IgD-negative memory B cell (primary cell): ENCODE measurements at regions not wholly inside any gene's neighbourhood (a gene's known extent, or its start where the extent isn't known, plus 50 kb on each side); places are given as distances from the start of the nearest gene placed in this dataset.
"Not testable (repeated sequence)": the region's sequence is repeated elsewhere in the genome, so short reads cannot be mapped to it uniquely, and the experiment has no call there.

Experiments used
- H3K27ac Mint-ChIP-seq, 3 donors: one replicate each; pipeline ENCODE4 v1.8.0; 2020 to 2022; ENCODE audit warnings: mild to moderate bottlenecking in 3 of 3, mixed read lengths in 3 of 3, moderate library complexity in 1 of 3
- H3K27me3 Mint-ChIP-seq: one replicate; pipeline ENCODE4 v1.8.0; 2021; ENCODE audit warnings: mixed read lengths
- H3K36me3 Mint-ChIP-seq: one replicate; pipeline ENCODE4 v1.8.0; 2020; ENCODE audit warnings: mild to moderate bottlenecking, mixed read lengths
- H3K4me1 Mint-ChIP-seq, 3 donors: one replicate each; pipeline ENCODE4 v1.8.0; 2020 to 2022; ENCODE audit warnings: mixed read lengths in 3 of 3, mild to moderate bottlenecking in 1 of 3
- H3K4me3 Mint-ChIP-seq, 4 donors: one replicate each; pipeline ENCODE4 v1.8.0; 2020 to 2022; ENCODE audit warnings: mild to moderate bottlenecking in 4 of 4, mixed read lengths in 4 of 4, moderate library complexity in 3 of 4
- H3K9me3 Mint-ChIP-seq, 3 donors: one replicate each; pipeline ENCODE4 v1.8.0; 2020 to 2021; ENCODE audit warnings: mixed read lengths in 3 of 3, mild to moderate bottlenecking in 1 of 3

- Mint-ChIP-seq H3K4me1 (peaks cover 0 to 5% (median 4%) of the 10 kb centered on the region in 3 donors), H3K4me3 (peak overlapping the region in 1 of 4 donors; percentile 33), H3K27me3 (peaks cover 1% of the 10 kb centered on the region), H3K27ac (no peak overlapping the region), H3K36me3 (no peaks in the 10 kb centered on the region), H3K9me3 (peaks cover 2 to 3% (median 2%) of the 10 kb centered on the region in 3 donors)
Measured at GRCh38 chr10:4633186-4633585, 192.8 kb upstream of the AKR1E2 start.

- Mint-ChIP-seq H3K27ac (no peak overlapping the region), H3K36me3 (no peaks in the 10 kb centered on the region), H3K9me3 (peaks cover 3 to 5% (median 5%) of the 10 kb centered on the region in 3 donors), H3K4me1 (peaks cover 0 to 5% (median 4%) of the 10 kb centered on the region in 3 donors), H3K27me3 (peaks cover 1% of the 10 kb centered on the region), H3K4me3 (no peak overlapping the region)
Measured at GRCh38 chr10:4632757-4633156, 193.2 kb upstream of the AKR1E2 start.

DNA sequence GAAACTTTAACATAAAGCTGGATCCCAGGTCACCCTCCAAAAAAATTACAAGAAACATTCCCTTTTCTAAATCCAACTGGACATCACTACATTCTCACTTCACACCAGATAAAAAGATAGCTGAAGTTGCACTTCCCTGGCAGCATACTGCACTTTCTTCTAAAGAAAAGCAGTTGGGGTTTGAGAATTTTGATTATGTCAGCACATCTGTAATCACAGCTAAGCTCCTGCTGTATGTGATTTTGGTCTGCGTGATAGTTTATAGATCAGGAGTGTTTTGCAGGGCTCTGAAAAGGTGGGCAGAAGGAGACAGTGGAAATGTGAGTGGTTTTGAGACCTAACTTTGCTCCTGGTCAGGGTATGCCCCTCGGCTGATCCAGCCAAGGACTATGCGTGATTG, 199.1 kb upstream of the AKR1E2 start:
- Mint-ChIP-seq H3K36me3 (no peaks in the 10 kb centered on the region), H3K4me3 (no peak overlapping the region), H3K4me1 (no peaks in the 10 kb centered on the region), H3K27ac (no peak overlapping the region), H3K27me3 (peaks cover 1% of the 10 kb centered on the region), H3K9me3 (peaks cover 5 to 18% (median 13%) of the 10 kb centered on the region in 3 donors)

- Mint-ChIP-seq H3K4me3 (no peak overlapping the region), H3K27me3 (no peaks in the 10 kb centered on the region), H3K4me1 (no peaks in the 10 kb centered on the region)
Measured at GRCh38 chr10:4623757-4624420, 202.1 kb upstream of the AKR1E2 start.

DNA sequence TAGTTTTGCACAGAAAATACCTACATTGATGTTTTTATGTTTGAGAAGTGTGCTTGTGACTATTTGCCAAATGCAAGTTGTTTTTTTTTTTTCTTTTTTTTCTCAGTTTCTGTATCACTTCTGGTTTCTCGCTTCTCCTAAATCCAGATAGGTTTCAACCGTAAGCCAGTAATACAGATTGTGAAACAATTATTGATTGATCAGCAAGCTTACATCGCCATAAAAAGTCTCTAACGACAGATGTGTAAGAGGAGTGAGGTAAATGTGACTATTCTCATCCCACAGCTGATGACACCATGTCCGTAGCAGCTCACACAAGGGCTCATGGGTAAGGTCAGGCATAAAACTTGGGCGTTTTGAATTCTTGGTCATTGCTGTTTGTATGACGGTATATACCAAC, 202.8 kb upstream of the AKR1E2 start:
- H3K27ac Mint-ChIP-seq, result no peak overlapping the region
- no peak overlapping the region for H3K4me3 Mint-ChIP-seq
- H3K36me3 Mint-ChIP-seq, result no peaks in the 10 kb centered on the region
- H3K4me1 Mint-ChIP-seq, result no peaks in the 10 kb centered on the region
- no peaks in the 10 kb centered on the region for H3K27me3 Mint-ChIP-seq
- peaks cover 5 to 15% (median 12%) of the 10 kb centered on the region in 3 donors for H3K9me3 Mint-ChIP-seq

More at GRCh38 chr10:4623757-4624420, 202.1 kb upstream of the AKR1E2 start:
- Mint-ChIP-seq H3K27ac (no peak overlapping the region), H3K9me3 (peaks cover 5 to 18% (median 12%) of the 10 kb centered on the region in 3 donors), H3K36me3 (no peaks in the 10 kb centered on the region)

- Mint-ChIP-seq H3K27ac (no peak overlapping the region), H3K4me3 (no peak overlapping the region), H3K9me3 (peaks cover 2 to 9% (median 7%) of the 10 kb centered on the region in 3 donors), H3K27me3 (no peaks in the 10 kb centered on the region), H3K36me3 (no peaks in the 10 kb centered on the region), H3K4me1 (no peaks in the 10 kb centered on the region)
Measured at GRCh38 chr10:4622384-4622783, 203.6 kb upstream of the AKR1E2 start.

GRCh38 chr10:4617589-4617988, 208.4 kb upstream of the AKR1E2 start:
- H3K27ac Mint-ChIP-seq, result no peak overlapping the region
- H3K27me3 Mint-ChIP-seq, result peaks cover 4% of the 10 kb centered on the region
- H3K4me1 Mint-ChIP-seq, result no peaks in the 10 kb centered on the region
- H3K9me3 Mint-ChIP-seq, result peaks cover 5 to 19% (median 17%) of the 10 kb centered on the region in 3 donors
- H3K4me3 Mint-ChIP-seq, result no peak overlapping the region
- H3K36me3 Mint-ChIP-seq, result no peaks in the 10 kb centered on the region

GRCh38 chr10:4615042-4615441, 211.0 kb upstream of the AKR1E2 start:
- Mint-ChIP-seq H3K27me3 (peaks cover 4% of the 10 kb centered on the region), H3K9me3 (peaks cover 5 to 19% (median 17%) of the 10 kb centered on the region in 3 donors), H3K27ac (no peak overlapping the region)

GRCh38 chr10:4609251-4609650, 216.8 kb upstream of the AKR1E2 start:
- H3K27ac Mint-ChIP-seq, result no peak overlapping the region
- H3K36me3 Mint-ChIP-seq, result peaks cover 2% of the 10 kb centered on the region
- H3K27me3 Mint-ChIP-seq, result peaks cover 6% of the 10 kb centered on the region
- H3K4me3 Mint-ChIP-seq, result no peak overlapping the region
- H3K9me3 Mint-ChIP-seq, result peaks cover 0 to 6% (median 4%) of the 10 kb centered on the region in 3 donors
- H3K4me1 Mint-ChIP-seq, result no peaks in the 10 kb centered on the region

More at GRCh38 chr10:4615042-4615441, 211.0 kb upstream of the AKR1E2 start:
- Mint-ChIP-seq H3K4me1 (no peaks in the 10 kb centered on the region), H3K4me3 (no peak overlapping the region), H3K36me3 (no peaks in the 10 kb centered on the region)

- peaks cover 0 to 2% (median 0%) of the 10 kb centered on the region in 3 donors for H3K9me3 Mint-ChIP-seq
- peaks cover 3% of the 10 kb centered on the region for H3K27me3 Mint-ChIP-seq
- H3K36me3 Mint-ChIP-seq, result peaks cover 2% of the 10 kb centered on the region
- no peak overlapping the region for H3K27ac Mint-ChIP-seq
- H3K4me1 Mint-ChIP-seq, result no peaks in the 10 kb centered on the region
- H3K4me3 Mint-ChIP-seq, result no peak overlapping the region
Measured at GRCh38 chr10:4607681-4608080, 218.3 kb upstream of the AKR1E2 start.

DNA sequence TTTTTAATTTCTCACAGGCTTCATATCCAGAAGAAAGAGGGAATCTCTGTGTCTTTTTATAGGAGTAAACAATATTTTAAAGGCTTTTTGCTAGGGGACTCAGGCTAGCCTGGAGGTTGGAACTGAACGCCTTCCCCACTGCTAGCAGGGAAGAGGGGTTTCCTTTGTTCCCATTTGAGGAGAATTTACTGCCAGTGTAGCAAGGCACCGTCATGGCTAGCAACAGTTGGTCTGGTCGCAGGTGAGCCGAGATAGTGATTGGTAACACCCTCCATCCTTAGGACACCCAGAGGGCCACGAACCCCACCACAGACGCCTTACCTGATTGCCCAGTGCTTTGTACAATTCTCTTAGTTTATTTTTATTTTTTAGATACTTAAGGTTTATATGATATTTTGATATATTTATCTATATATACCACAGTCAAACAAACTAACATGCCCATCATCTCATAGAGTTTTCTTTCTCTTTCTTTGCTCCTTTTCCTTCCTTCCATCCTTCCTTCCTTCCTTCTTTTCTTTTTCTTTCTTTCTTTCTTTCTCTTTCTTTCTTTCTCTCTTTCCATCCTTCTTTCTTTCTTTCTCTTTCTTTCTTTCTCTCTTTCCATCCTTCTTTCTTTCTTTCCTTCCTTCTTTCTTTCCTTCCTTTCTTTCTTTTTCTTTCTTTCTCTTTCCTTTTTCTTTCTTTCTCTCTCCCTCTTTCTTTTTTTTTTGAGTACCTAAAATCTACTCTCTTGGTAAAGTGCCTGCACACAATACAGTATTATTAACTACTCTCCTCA, 219.0 kb upstream of the AKR1E2 start:
- H3K27me3 Mint-ChIP-seq, result peaks cover 3% of the 10 kb centered on the region
- H3K9me3 Mint-ChIP-seq, result peaks cover 0 to 2% (median 0%) of the 10 kb centered on the region in 3 donors
- no peaks in the 10 kb centered on the region for H3K4me1 Mint-ChIP-seq
- H3K4me3 Mint-ChIP-seq, result peak overlapping the region in 1 of 4 donors; percentile 58
- no peak overlapping the region for H3K27ac Mint-ChIP-seq
- peaks cover 2% of the 10 kb centered on the region for H3K36me3 Mint-ChIP-seq

DNA sequence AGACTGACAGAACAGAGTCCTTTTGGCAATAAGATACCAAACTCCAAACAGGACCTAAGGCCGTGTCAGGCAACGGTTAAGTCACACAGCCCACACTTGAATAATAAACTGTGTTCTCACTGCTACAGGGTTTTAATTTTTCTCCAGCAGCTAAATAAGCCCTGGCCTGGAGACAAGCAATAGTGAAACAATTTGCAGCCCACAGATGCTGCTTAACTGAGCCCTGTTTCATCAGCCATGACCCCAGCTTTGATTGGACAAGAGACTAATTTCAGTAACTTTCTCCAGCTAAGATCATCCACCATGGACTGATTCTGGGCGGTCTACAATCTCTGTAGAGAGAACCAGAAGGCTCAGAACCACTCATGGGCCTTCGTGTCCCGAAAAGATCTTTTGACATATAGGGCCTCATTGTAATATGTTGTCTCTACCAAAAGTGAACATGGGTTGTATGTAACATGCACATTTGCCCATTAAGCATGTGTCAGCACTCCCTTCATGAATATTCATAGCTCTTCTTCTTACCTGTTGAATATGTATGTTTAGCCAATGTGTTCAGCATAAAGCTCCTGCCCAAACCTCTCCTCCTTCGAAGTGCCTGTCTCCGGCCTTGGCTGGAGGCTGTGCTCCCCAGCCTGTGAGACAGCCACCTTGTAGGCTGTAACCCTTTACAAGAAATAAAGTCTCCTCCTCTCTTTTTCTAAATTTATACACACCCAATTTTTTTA, 223.1 kb upstream of the AKR1E2 start:
- peaks cover 2% of the 10 kb centered on the region for H3K36me3 Mint-ChIP-seq
- H3K4me1 Mint-ChIP-seq, result no peaks in the 10 kb centered on the region
- no peak overlapping the region for H3K4me3 Mint-ChIP-seq
- no peak overlapping the region for H3K27ac Mint-ChIP-seq
- H3K9me3 Mint-ChIP-seq, result peaks cover 0 to 5% (median 5%) of the 10 kb centered on the region in 3 donors
- peaks cover 2% of the 10 kb centered on the region for H3K27me3 Mint-ChIP-seq

- Mint-ChIP-seq H3K9me3 (peaks cover 0 to 5% (median 5%) of the 10 kb centered on the region in 3 donors), H3K27ac (no peak overlapping the region), H3K4me3 (no peak overlapping the region), H3K36me3 (peaks cover 2% of the 10 kb centered on the region), H3K27me3 (peaks cover 2% of the 10 kb centered on the region), H3K4me1 (no peaks in the 10 kb centered on the region)
Measured at GRCh38 chr10:4599471-4599870, 226.5 kb upstream of the AKR1E2 start.

GRCh38 chr10:4597898-4598297, 228.1 kb upstream of the AKR1E2 start:
- not testable (repeated sequence) for H3K27ac Mint-ChIP-seq, H3K9me3 Mint-ChIP-seq, H3K36me3 Mint-ChIP-seq, H3K4me3 Mint-ChIP-seq, H3K4me1 Mint-ChIP-seq, H3K27me3 Mint-ChIP-seq

DNA sequence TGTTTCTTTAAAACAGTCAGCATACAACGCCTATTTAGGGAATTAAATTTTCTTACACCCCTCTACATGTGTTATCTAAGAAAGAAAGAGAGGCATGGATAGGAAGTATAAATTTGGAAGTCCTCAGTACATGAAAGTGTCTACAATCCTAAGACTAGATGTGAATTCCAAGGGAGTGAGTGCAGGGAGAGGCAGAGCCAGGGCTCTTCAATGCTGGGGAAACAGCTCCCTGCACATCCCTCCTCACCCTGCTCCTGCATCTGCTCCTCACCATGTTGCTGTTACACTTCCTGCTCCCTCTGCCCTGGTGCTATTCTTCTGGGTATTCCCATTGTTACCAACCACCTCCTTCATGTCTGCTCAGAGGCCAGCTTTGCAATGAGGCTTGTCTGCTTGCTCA, 229.1 kb upstream of the AKR1E2 start:
- no peak overlapping the region for H3K27ac Mint-ChIP-seq
- H3K4me1 Mint-ChIP-seq, result no peaks in the 10 kb centered on the region
- no peak overlapping the region for H3K4me3 Mint-ChIP-seq
- H3K36me3 Mint-ChIP-seq, result no peaks in the 10 kb centered on the region
- H3K9me3 Mint-ChIP-seq, result peaks cover 0 to 5% (median 3%) of the 10 kb centered on the region in 3 donors
- H3K27me3 Mint-ChIP-seq, result peaks cover 2% of the 10 kb centered on the region
